H1 (cell line): ENCODE measurements at regions not wholly inside any gene's neighbourhood (a gene's known extent, or its start where the extent isn't known, plus 50 kb on each side); places are given as distances from the start of the nearest gene placed in this dataset.

Source experiments
- CHD2 ChIP-seq: IDR thresholded peaks from 2 replicates; pipeline ENCODE4 v1.6.1; 2012; ENCODE audit warnings: low read length, improper control_type of control experiment
- CHD7 ChIP-seq: fragments of 300-600 bp; sonication (generic); IDR thresholded peaks from 2 replicates; pipeline ENCODE4 v1.7.1; 2012; ENCODE audit warnings: low read length, moderate library complexity, mild to moderate bottlenecking, inconsistent platforms; ENCODE audit not compliant: insufficient replicate concordance
- CREB1 ChIP-seq: IDR thresholded peaks from 2 replicates; pipeline ENCODE4 v1.6.1; 2012; ENCODE audit warnings: inconsistent platforms
- FOSL1 ChIP-seq: IDR thresholded peaks from 2 replicates; pipeline ENCODE4 v1.6.1; 2011; ENCODE audit warnings: mild to moderate bottlenecking, low read depth, low read length, moderate library complexity; ENCODE audit not compliant: insufficient read depth
- JUND ChIP-seq: IDR thresholded peaks from 2 replicates; pipeline ENCODE4 v1.6.1; 2011; ENCODE audit warnings: mild to moderate bottlenecking, improper control_type of control experiment, low read length
- PHF8 ChIP-seq: fragments of 200-600 bp; sonication (generic); conservative IDR thresholded peaks from 2 replicates; pipeline ENCODE4 v1.7.1; 2012; ENCODE audit warnings: low read depth, mild to moderate bottlenecking, inconsistent platforms, low read length, moderate library complexity
- SP1 ChIP-seq: IDR thresholded peaks from 2 replicates; pipeline ENCODE4 v1.6.1; 2011; ENCODE audit warnings: low read depth, low read length
- ZNF274 ChIP-seq: IDR thresholded peaks from 2 replicates; pipeline ENCODE4 v1.7.0; 2012; ENCODE audit warnings: low read length, borderline replicate concordance; ENCODE audit errors: extremely low read depth
- TF ChIP-seq, protein P1 (sequence below): IDR thresholded peaks from 2 replicates; pipeline ENCODE4 v1.6.1; 2011; ENCODE audit warnings: low read depth, mild to moderate bottlenecking, low read length; ENCODE audit not compliant: insufficient read depth
- TF ChIP-seq, protein P2 (sequence below): IDR thresholded peaks from 2 replicates; pipeline ENCODE4 v1.6.1; 2012; ENCODE audit warnings: low read length, inconsistent platforms

DNA sequence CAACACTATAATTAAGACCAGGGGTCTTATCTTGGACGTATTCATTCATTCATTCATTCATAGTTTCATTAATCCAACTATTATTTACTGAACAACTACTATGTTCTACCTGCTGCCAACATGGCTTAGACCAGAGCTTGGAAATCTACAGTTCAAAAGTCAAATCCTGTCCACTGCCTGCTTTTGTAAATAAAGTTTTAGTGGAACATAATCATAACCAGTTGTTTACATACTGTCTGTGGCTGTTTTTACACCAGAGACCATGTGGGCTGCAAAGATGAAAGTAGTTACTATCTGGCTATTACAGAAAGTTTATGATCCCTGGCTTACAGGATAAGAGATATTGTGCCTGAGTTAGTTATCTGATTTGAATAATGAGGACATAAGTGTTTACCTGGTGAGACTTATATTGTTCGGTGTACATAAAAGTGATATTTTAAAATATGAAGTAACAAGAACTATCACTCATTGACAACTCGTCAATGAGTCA, 567.7 kb downstream of the TFAP2B start (continued):
- TF ChIP-seq CHD7 (no peak), ZNF274 (no peak), PHF8 (no peak), SP1 (no peak), FOSL1 (no peak), JUND (no peak), CREB1 (no peak), CHD2 (no peak)
- TF ChIP-seq, protein P1, sequence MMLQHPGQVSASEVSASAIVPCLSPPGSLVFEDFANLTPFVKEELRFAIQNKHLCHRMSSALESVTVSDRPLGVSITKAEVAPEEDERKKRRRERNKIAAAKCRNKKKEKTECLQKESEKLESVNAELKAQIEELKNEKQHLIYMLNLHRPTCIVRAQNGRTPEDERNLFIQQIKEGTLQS, result no peak
- TF ChIP-seq, protein P2, sequence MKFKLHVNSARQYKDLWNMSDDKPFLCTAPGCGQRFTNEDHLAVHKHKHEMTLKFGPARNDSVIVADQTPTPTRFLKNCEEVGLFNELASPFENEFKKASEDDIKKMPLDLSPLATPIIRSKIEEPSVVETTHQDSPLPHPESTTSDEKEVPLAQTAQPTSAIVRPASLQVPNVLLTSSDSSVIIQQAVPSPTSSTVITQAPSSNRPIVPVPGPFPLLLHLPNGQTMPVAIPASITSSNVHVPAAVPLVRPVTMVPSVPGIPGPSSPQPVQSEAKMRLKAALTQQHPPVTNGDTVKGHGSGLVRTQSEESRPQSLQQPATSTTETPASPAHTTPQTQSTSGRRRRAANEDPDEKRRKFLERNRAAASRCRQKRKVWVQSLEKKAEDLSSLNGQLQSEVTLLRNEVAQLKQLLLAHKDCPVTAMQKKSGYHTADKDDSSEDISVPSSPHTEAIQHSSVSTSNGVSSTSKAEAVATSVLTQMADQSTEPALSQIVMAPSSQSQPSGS, result no peak
